ENCODE measurements at regions not wholly inside any gene's neighbourhood (a gene's known extent, or its start where the extent isn't known, plus 50 kb on each side); places are given as distances from the start of the nearest gene placed in this dataset.

- no peak overlapping the region for H3K4me3 ChIP-seq (ENCODE audit: control insufficient read depth, low read depth, low read length)
- no peak for TF ChIP-seq CTCF (IDR thresholded peaks at IDR 0.05; ENCODE audit: control insufficient read depth, insufficient read depth, low read depth, low read length, missing control alignments)
- no peak for DNase-seq (ENCODE audit: low read depth)
These were observed 293.3 kb upstream of the SP4 start for GRCh38 chr7:21134631-21135030.

- no peak overlapping the region for H3K4me3 ChIP-seq (ENCODE audit: control insufficient read depth, low read depth, low read length)
- TF ChIP-seq CTCF (IDR thresholded peaks at IDR 0.05; ENCODE audit: control insufficient read depth, insufficient read depth, low read depth, low read length, missing control alignments) = no peak
- DNase-seq (ENCODE audit: low read depth) = no peak
These were observed 292.4 kb upstream of the SP4 start for GRCh38 chr7:21135437-21135836.

- no peak overlapping the region for H3K4me3 ChIP-seq (ENCODE audit: control insufficient read depth, low read depth, low read length)
- TF ChIP-seq CTCF (IDR thresholded peaks at IDR 0.05; ENCODE audit: control insufficient read depth, insufficient read depth, low read depth, low read length, missing control alignments) = no peak
- no peak for DNase-seq (ENCODE audit: low read depth)
These were observed 290.2 kb upstream of the SP4 start for GRCh38 chr7:21137640-21138039.

- TF ChIP-seq CTCF (IDR thresholded peaks at IDR 0.05; ENCODE audit: control insufficient read depth, insufficient read depth, low read depth, low read length, missing control alignments) = no peak
- no peak for DNase-seq (ENCODE audit: low read depth)
- no peak overlapping the region for H3K4me3 ChIP-seq (ENCODE audit: control insufficient read depth, low read depth, low read length)
These were observed 287.3 kb upstream of the SP4 start for GRCh38 chr7:21140622-21141021.

- no peak for DNase-seq (ENCODE audit: low read depth)
- no peak overlapping the region for H3K4me3 ChIP-seq (ENCODE audit: control insufficient read depth, low read depth, low read length)
- no peak for TF ChIP-seq CTCF (IDR thresholded peaks at IDR 0.05; ENCODE audit: control insufficient read depth, insufficient read depth, low read depth, low read length, missing control alignments)
These were observed 286.4 kb upstream of the SP4 start for GRCh38 chr7:21141476-21141875.

GRCh38 chr7:21142081-21142480 lies 285.8 kb upstream of the SP4 start:
- DNase-seq (ENCODE audit: low read depth) = no peak
- no peak overlapping the region for H3K4me3 ChIP-seq (ENCODE audit: control insufficient read depth, low read depth, low read length)
- no peak for TF ChIP-seq CTCF (IDR thresholded peaks at IDR 0.05; ENCODE audit: control insufficient read depth, insufficient read depth, low read depth, low read length, missing control alignments)
